Frontal cortex (tissue), 3 donors: ENCODE measurements at regions not wholly inside any gene's neighbourhood (a gene's known extent, or its start where the extent isn't known, plus 50 kb on each side); places are given as distances from the start of the nearest gene placed in this dataset.

Experiments used
- DNase-seq, 2 donors: peaks; one replicate each; pipeline ENCODE4 v3.0.0; 2012; ENCODE audit warnings: low spot score in 2 of 2
- FAIRE-seq: peaks from 2 replicates; lab custom pipeline; 2012; peaks lifted over from hg19 to GRCh38; lab: Jason Lieb, UNC
- donor health status: control.
- donor health status: control.
- donor health status: control.

DNA sequence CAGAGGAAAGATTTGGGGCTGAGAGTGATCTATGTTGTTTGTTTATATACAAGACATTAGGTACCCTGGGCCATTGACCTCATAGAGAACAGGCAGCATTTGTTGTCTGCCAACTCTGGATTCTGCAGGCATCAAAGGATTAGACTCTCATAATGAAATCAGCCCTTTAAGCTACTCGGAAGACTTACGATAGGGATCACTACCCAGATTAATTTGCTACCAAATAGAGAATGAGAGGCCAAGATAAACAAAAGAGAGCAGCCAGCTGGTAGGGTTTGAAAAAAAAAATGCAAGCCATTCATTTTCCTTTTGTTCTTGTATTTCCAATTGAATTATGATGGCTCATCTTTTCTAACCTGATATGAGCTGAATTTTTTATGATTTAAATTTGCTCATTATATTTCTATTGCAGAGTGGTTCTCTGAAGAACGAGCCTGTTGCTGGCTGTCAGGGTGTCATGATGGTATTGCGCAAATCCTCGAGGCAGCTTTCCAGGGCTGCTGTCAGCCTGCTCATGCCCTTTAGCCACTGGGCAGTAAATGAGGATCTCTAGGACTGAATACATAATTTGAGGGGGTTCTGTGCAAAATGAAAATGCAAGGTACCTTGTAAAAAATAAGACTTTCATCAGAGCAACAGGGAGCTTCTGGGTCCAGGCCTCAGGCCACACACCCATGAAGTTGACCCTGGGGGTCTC lies 116.4 kb upstream of the KCNJ15 start:
- DNase-seq (no peak), FAIRE-seq (no peak)

DNA sequence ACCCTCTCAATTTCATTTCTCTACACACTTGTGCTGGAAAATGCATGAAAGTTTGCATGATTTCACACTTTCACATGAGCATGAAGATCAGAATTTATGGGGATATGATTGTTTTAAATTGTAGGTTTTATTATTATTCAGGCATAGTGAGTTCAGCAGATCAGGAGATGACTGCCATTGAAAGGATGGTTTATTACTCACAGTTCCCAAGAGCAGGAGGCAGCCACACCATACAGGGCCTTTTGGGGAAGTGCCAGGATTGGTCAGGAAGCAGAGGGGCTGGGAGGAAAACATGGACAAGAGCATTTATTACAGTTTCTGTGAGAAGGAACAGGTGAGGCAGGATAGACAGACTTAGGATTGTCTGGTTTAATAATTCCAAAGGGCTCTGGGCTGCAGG lies 114.6 kb upstream of the KCNJ15 start:
- no peak for FAIRE-seq
- no peak for DNase-seq

DNA sequence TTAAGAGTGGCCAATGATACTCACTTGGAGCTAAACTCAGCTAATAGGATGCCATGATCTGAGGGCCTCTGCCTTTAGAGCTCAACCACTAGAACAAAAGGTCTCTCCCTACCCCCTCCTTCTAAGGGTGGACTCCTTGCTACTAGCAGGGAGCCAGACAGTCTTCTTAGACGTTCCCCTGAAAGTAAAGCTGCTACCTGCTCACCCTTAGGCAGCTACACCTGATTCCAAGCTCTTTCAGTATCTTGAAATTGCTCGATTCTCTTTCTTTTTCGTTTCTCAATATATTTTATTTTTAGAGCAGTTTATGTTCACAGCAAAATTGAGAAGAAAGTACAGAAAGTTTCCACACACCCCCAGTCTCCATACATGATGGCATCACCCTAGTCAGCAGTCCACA lies 112.6 kb upstream of the KCNJ15 start:
- DNase-seq = no peak
- FAIRE-seq = no peak

- FAIRE-seq = no peak
These were observed 111.7 kb upstream of the KCNJ15 start for GRCh38 chr21:38145104-38145503.

GRCh38 chr21:38147391-38147790 lies 109.4 kb upstream of the KCNJ15 start:
- FAIRE-seq (no peak), DNase-seq (no peak)

More at GRCh38 chr21:38145104-38145503, 111.7 kb upstream of the KCNJ15 start:
- no peak for DNase-seq

- DNase-seq = no peak
- FAIRE-seq = no peak
These were observed 108.7 kb upstream of the KCNJ15 start for GRCh38 chr21:38148046-38148445.

DNA sequence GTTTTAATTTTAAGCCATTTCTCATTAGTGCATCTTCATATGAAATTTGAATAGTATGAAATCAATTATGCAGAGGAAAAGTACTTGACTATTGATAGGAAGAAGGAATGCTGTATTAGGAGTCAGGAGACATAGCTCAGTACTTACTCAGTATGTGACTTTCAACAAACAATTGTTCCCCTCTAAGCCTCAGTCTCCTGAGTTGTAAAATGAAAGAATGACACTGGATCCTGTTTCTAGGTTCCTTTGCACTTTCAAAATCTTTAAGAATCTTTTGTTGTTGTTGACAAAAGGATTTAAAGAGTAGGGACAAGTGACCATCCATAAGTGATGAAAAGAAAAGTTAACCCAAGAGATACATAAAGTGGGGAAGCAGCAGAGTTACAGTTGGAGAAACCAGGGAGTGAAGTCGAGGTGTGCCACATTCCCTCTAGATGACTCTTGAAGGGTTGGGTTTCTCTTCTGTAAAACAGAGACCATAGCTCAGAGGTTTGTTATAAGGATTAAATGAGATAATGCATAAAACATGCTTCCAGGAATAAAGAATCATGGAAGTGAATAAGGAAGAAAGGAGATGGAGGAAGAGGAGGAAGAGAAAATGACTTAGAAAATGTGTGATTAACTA lies 105.7 kb upstream of the KCNJ15 start:
- DNase-seq = no peak
- no peak for FAIRE-seq

GRCh38 chr21:38156200-38156599 lies 100.6 kb upstream of the KCNJ15 start:
- DNase-seq (no peak), FAIRE-seq (no peak)

GRCh38 chr21:38159355-38159754 lies 97.4 kb upstream of the KCNJ15 start:
- FAIRE-seq = no peak
- peak in 1 of 2 donors; percentile 24 for DNase-seq

DNA sequence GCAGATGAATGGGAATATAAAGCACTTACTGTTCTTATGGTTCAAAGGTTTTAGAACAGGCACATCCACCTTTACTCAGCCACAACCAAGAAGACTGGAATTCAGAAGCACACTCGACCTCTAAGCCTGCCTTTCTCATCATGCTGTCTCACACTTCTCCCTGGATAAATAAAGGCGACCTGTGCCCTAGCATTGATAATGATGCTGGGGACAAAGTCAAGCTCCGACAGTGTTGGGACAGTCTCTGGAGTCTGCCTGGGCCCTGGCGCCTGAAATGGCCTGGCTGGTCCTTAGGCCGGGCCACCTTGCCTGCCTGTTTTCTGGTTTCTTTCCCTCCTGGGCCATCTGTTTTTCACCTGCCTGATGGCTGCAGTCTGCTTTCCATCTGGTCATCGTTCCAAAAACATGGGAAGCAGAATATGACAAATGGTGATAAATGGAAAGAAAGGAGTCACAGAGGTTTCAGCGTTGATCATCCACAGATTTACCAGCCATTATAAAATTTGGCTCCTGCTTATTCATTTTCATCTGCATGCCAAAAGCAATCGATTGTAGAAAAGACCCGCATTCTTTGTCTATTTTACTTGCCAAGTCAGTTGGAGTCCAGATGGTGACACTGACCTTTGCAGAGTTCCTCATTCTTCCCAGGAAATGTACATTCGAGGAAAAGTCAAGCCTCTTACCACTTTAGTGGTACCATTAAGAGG lies 91.2 kb upstream of the KCNJ15 start:
- no peak for DNase-seq
- no peak for FAIRE-seq

GRCh38 chr21:38166173-38166535 lies 90.6 kb upstream of the KCNJ15 start:
- FAIRE-seq (no peak), DNase-seq (no peak)

DNA sequence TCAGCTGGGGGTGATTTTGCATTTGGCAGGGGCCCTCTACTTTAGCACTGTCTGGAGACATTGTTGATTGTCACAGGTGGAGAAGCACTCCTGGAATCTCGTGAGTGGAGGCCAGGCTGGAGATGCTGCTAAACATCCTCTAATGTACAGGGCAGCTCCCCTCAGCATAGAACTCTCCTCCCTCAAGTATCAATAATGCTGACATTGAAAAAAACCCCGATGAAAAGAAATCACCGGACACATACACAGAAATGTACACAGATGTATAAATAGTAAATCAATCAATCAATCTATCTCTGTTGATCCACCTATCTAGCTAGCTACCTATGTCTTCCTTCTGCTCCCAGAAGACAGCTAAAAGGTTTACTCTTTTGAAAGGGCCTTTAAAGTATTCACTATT lies 89.4 kb upstream of the KCNJ15 start:
- FAIRE-seq (no peak), DNase-seq (no peak)

DNA sequence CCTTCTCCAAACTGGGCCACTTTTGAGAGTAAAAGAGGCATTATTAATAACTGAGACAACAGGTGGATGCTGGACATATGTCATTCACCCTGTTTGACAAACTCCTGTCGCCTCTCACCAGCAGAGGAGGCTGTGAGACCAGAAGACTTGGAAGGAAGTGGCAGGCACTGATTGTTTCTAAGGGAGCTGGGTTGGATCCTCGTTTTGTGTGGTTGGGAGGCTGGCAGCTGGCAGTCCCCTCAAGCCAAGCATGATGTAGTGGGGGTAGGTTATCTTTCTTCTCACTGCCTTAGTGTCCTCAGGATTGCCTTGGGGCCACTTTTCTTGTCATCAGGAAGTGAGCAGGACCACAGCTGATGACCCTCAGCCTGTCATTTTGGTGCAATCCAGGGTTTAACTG lies 86.5 kb upstream of the KCNJ15 start:
- no peak for FAIRE-seq
- no peak for DNase-seq

GRCh38 chr21:38170704-38171682 lies 85.8 kb upstream of the KCNJ15 start:
- FAIRE-seq (no peak), DNase-seq (peak in 1 of 2 donors; percentile 10)

GRCh38 chr21:38171723-38172344 lies 85.0 kb upstream of the KCNJ15 start:
- no peak for DNase-seq
- no peak for FAIRE-seq

- DNase-seq (no peak), FAIRE-seq (no peak)
These were observed 83.3 kb upstream of the KCNJ15 start for GRCh38 chr21:38173276-38174035.

DNA sequence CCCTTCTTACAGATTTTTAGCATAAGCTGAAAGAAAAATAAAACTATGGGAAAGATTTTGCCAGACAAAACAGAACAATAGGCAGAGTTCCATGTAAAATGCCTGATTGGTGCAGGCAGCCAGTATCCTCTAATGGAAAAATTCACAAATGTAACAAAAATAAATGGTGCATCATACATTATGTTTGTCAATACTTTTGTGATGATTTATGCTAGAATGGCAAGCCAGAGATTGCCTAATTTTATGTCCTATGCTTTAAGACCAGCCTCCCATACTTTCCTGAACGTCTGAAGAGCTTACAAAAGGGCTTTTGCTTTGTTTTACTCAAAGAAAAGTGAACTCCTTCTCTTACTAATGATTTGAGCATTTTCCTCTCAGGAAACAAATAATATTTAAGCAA lies 81.5 kb upstream of the KCNJ15 start:
- DNase-seq (no peak), FAIRE-seq (no peak)

DNA sequence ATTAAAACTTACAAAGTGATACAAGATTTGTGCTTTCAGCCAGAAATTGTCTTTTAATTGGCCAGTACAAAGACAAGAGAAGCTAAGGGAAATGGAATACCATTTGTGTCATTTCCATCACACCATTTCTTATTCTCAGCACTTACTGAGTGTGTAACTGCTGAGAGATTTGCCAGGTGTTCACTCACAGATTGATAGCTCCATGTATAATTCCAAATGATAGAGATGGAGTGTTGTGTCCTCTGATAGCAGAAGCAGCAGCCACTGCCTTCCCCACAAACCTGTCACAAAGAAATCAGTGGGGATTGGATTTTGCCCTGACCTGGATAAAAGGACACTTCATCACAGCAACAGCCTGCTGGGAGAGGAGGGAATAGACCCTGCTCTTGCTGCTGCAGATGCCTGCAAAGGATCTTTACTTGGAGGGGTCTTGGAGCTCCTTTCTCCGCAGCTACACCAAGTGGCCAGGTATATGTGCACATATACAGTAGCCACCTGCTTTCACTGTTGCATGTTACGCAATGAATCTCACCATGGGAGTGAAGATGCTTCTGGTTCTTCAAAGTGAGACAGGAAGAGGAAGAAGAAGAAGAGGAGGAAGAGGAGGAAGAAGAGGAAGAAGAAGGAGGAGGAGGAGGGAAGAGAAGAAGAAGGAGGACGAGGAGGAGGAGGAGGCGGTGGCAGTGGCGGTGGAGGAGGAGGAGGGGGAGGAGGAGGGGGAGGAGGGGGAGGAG lies 78.7 kb upstream of the KCNJ15 start:
- DNase-seq (no peak), FAIRE-seq (no peak)
